Neural progenitor cell (in vitro differentiated cells): ENCODE measurements at regions not wholly inside any gene's neighbourhood (a gene's known extent, or its start where the extent isn't known, plus 50 kb on each side); places are given as distances from the start of the nearest gene placed in this dataset.

Experiments used
- EZH2 ChIP-seq: fragments of 200-600 bp; sonication (generic); IDR thresholded peaks from 2 replicates; pipeline ENCODE4 v1.6.1; 2017; ENCODE audit warnings: antibody characterized with exemption, mild to moderate bottlenecking, moderate library complexity
- EZH2phosphoT487 ChIP-seq: fragments of 200-600 bp; sonication (generic); IDR thresholded peaks from 2 replicates; pipeline ENCODE4 v1.6.1; 2017; ENCODE audit warnings: antibody characterized with exemption
- TF ChIP-seq, protein P1 (sequence below): fragments of 200-600 bp; sonication (generic); IDR thresholded peaks from 2 replicates; pipeline ENCODE4 v1.5.1; 2017; ENCODE audit warnings: antibody characterized with exemption, mild to moderate bottlenecking

DNA sequence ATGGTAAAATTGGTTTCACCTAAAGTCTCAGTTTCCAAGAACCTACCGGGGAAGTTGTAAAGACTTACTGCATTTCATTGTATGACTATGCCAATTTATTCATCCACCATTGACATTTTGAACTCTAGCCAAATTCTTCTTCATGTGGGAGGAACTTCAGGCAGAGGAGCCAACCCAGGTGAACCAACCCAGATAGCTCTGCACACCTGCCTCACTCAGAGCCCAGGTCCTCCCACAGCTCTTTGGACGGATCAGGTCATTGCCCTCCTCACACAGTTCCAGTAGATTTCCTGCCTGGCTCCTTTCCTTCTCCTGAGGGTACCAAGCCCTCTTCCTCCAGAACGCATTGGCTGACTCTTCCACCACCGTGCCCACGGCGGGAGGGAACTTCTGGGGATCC lies 121.7 kb downstream of the DTL start:
- no peak for TF ChIP-seq EZH2
- TF ChIP-seq, protein P1, sequence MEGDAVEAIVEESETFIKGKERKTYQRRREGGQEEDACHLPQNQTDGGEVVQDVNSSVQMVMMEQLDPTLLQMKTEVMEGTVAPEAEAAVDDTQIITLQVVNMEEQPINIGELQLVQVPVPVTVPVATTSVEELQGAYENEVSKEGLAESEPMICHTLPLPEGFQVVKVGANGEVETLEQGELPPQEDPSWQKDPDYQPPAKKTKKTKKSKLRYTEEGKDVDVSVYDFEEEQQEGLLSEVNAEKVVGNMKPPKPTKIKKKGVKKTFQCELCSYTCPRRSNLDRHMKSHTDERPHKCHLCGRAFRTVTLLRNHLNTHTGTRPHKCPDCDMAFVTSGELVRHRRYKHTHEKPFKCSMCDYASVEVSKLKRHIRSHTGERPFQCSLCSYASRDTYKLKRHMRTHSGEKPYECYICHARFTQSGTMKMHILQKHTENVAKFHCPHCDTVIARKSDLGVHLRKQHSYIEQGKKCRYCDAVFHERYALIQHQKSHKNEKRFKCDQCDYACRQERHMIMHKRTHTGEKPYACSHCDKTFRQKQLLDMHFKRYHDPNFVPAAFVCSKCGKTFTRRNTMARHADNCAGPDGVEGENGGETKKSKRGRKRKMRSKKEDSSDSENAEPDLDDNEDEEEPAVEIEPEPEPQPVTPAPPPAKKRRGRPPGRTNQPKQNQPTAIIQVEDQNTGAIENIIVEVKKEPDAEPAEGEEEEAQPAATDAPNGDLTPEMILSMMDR = no peak
- no peak for TF ChIP-seq EZH2phosphoT487
